ENCODE measurements at regions not wholly inside any gene's neighbourhood (a gene's known extent, or its start where the extent isn't known, plus 50 kb on each side); places are given as distances from the start of the nearest gene placed in this dataset.
A peak's percentile ranks its signal among the peaks of the same experiment; 100 is the strongest.
"Not testable (repeated sequence)": the region's sequence is repeated elsewhere in the genome, so short reads cannot be mapped to it uniquely, and the experiment has no call there.

- no peak for DNase-seq
These were observed 100.1 kb upstream of the PRSS3 start for GRCh38 chr9:33695299-33695698.

- DNase-seq = no peak
These were observed 99.5 kb upstream of the PRSS3 start for GRCh38 chr9:33695856-33696255.

- DNase-seq = no peak
These were observed 98.2 kb upstream of the PRSS3 start for GRCh38 chr9:33697171-33697570.

GRCh38 chr9:33698267-33698666, 97.1 kb upstream of the PRSS3 start:
- DNase-seq = no peak

- DNase-seq = not testable (repeated sequence)
These were observed 94.4 kb upstream of the PRSS3 start for GRCh38 chr9:33700940-33701339.

GRCh38 chr9:33703430-33704102, 91.8 kb upstream of the PRSS3 start:
- no peak for DNase-seq

- DNase-seq = not testable (repeated sequence)
These were observed 89.9 kb upstream of the PRSS3 start for GRCh38 chr9:33705440-33705839.

GRCh38 chr9:33708441-33708840, 86.9 kb upstream of the PRSS3 start:
- no peak for DNase-seq

GRCh38 chr9:33709269-33709668, 86.1 kb upstream of the PRSS3 start:
- no peak for DNase-seq

GRCh38 chr9:33711418-33711817, 83.9 kb upstream of the PRSS3 start:
- not testable (repeated sequence) for DNase-seq

GRCh38 chr9:33714989-33715388, 80.4 kb upstream of the PRSS3 start:
- DNase-seq = no peak

GRCh38 chr9:33718987-33719386, 76.4 kb upstream of the PRSS3 start:
- DNase-seq = no peak

- DNase-seq = no peak
These were observed 75.6 kb upstream of the PRSS3 start for GRCh38 chr9:33719581-33720374.

- peak; percentile 73 for DNase-seq
These were observed 73.5 kb upstream of the PRSS3 start for GRCh38 chr9:33721674-33722358.

GRCh38 chr9:33722359-33722675, 73.0 kb upstream of the PRSS3 start:
- no peak for DNase-seq

- DNase-seq = no peak
These were observed 66.7 kb upstream of the PRSS3 start for GRCh38 chr9:33728613-33729012.

GRCh38 chr9:33731142-33731541, 64.2 kb upstream of the PRSS3 start:
- no peak for DNase-seq

- no peak for DNase-seq
These were observed 63.7 kb upstream of the PRSS3 start for GRCh38 chr9:33731625-33732024.

GRCh38 chr9:33734247-33734940, 61.0 kb upstream of the PRSS3 start:
- DNase-seq = not testable (repeated sequence)

- not testable (repeated sequence) for DNase-seq
These were observed 60.2 kb upstream of the PRSS3 start for GRCh38 chr9:33734941-33735835.

GRCh38 chr9:33737811-33738606, 57.4 kb upstream of the PRSS3 start:
- no peak for DNase-seq
